ENCODE measurements at regions not wholly inside any gene's neighbourhood (a gene's known extent, or its start where the extent isn't known, plus 50 kb on each side); places are given as distances from the start of the nearest gene placed in this dataset.

GRCh38 chr2:152280780-152281179 lies 54.2 kb upstream of the FMNL2 start:
- no peak for TF ChIP-seq JUN (IDR thresholded peaks at IDR 0.05; ENCODE audit: borderline replicate concordance, insufficient read depth, insufficient read length, low read depth)
- no peak for TF ChIP-seq CTCF (IDR thresholded peaks at IDR 0.05; ENCODE audit: extremely low read depth in 1 of 2, insufficient read depth in 1 of 2, low read depth in 1 of 2, low read length in 2 of 2)
- TF ChIP-seq POLR2A (IDR thresholded peaks at IDR 0.05; ENCODE audit: low read depth, low read length) = no peak
- TF ChIP-seq POLR2AphosphoS5 (IDR thresholded peaks at IDR 0.05; ENCODE audit: insufficient read depth, low read depth, low read length) = no peak
- no peak for TF ChIP-seq EZH2 (IDR thresholded peaks at IDR 0.05; ENCODE audit: borderline replicate concordance, low read depth, low read length, severe bottlenecking)
- TF ChIP-seq MAX (IDR thresholded peaks at IDR 0.05; ENCODE audit: insufficient read depth, insufficient read length) = no peak
- TF ChIP-seq FOS (IDR thresholded peaks at IDR 0.05; ENCODE audit: borderline replicate concordance, insufficient read depth, low read length) = no peak
- TF ChIP-seq MYC (IDR thresholded peaks at IDR 0.05; ENCODE audit: low read depth, low read length) = no peak
